SJCRH30 (cell line): ENCODE measurements at regions not wholly inside any gene's neighbourhood (a gene's known extent, or its start where the extent isn't known, plus 50 kb on each side); places are given as distances from the start of the nearest gene placed in this dataset.

Experiments used
- DNase-seq, 2 experiments: peaks; one replicate each; pipeline ENCODE4 v3.0.0-alpha.2; 2015 to 2020
- H3K27ac ChIP-seq: fragments of 250-450 bp; sonication (Bioruptor Pico); 2 replicates; pipeline ENCODE4 v1.5.1; 2020; ENCODE audit warnings: mild to moderate bottlenecking, moderate library complexity
- H3K27me3 ChIP-seq: fragments of 250-450 bp; sonication (Bioruptor Pico); 2 replicates; pipeline ENCODE4 v1.5.1; 2020; ENCODE audit warnings: mild to moderate bottlenecking, moderate library complexity
- H3K36me3 ChIP-seq: fragments of 250-450 bp; sonication (Bioruptor Pico); 2 replicates; pipeline ENCODE4 v1.5.1; 2020; ENCODE audit warnings: mild to moderate bottlenecking, moderate library complexity
- H3K4me1 ChIP-seq: fragments of 250-450 bp; sonication (Bioruptor Pico); 2 replicates; pipeline ENCODE4 v1.5.1; 2020; ENCODE audit warnings: mild to moderate bottlenecking, moderate library complexity
- H3K4me3 ChIP-seq: fragments of 250-450 bp; sonication (Bioruptor Pico); 2 replicates; pipeline ENCODE4 v1.5.1; 2020; ENCODE audit warnings: mild to moderate bottlenecking, moderate library complexity
- H3K9me3 ChIP-seq: fragments of 250-450 bp; sonication (Bioruptor Pico); replicated peaks from 2 replicates; pipeline ENCODE4 v1.5.1; 2020; ENCODE audit warnings: mild to moderate bottlenecking, moderate library complexity

- Histone ChIP-seq H3K4me3 (no peak overlapping the region), H3K27ac (no peak overlapping the region), H3K9me3 (no peaks in the 10 kb centered on the region), H3K27me3 (no peaks in the 10 kb centered on the region), H3K4me1 (no peaks in the 10 kb centered on the region), H3K36me3 (no peaks in the 10 kb centered on the region)
- no peak for DNase-seq
These were observed 261.2 kb downstream of the GASK1B start for GRCh38 chr4:157911662-157912061.

GRCh38 chr4:157908691-157909090 is 264.1 kb downstream of the GASK1B start:
- no peaks in the 10 kb centered on the region for H3K4me1 ChIP-seq
- no peaks in the 10 kb centered on the region for H3K9me3 ChIP-seq
- H3K36me3 ChIP-seq, result no peaks in the 10 kb centered on the region
- no peak overlapping the region for H3K27ac ChIP-seq
- no peak overlapping the region for H3K4me3 ChIP-seq
- no peak for DNase-seq
- H3K27me3 ChIP-seq, result no peaks in the 10 kb centered on the region

- no peak for DNase-seq
- Histone ChIP-seq H3K4me1 (no peaks in the 10 kb centered on the region), H3K4me3 (no peak overlapping the region), H3K36me3 (no peaks in the 10 kb centered on the region), H3K27me3 (no peaks in the 10 kb centered on the region), H3K27ac (no peak overlapping the region), H3K9me3 (no peaks in the 10 kb centered on the region)
These were observed 264.8 kb downstream of the GASK1B start for GRCh38 chr4:157908031-157908430.

GRCh38 chr4:157907226-157907946 is 265.4 kb downstream of the GASK1B start:
- no peak overlapping the region for H3K27ac ChIP-seq
- DNase-seq, result no peak
- no peaks in the 10 kb centered on the region for H3K36me3 ChIP-seq
- H3K27me3 ChIP-seq, result no peaks in the 10 kb centered on the region
- no peaks in the 10 kb centered on the region for H3K4me1 ChIP-seq
- H3K4me3 ChIP-seq, result no peak overlapping the region
- no peaks in the 10 kb centered on the region for H3K9me3 ChIP-seq

- no peaks in the 10 kb centered on the region for H3K36me3 ChIP-seq
- no peak overlapping the region for H3K4me3 ChIP-seq
- no peaks in the 10 kb centered on the region for H3K9me3 ChIP-seq
- no peaks in the 10 kb centered on the region for H3K27me3 ChIP-seq
- no peak overlapping the region for H3K27ac ChIP-seq
- DNase-seq, result no peak
- H3K4me1 ChIP-seq, result 0 out of 2 replicates have a peak, but pooled peaks cover 3% of the 10 kb centered on the region
These were observed 273.8 kb downstream of the GASK1B start for GRCh38 chr4:157898836-157899605.

GRCh38 chr4:157897855-157898370 is 274.9 kb downstream of the GASK1B start:
- Histone ChIP-seq H3K36me3 (no peaks in the 10 kb centered on the region), H3K4me1 (0 out of 2 replicates have a peak, but pooled peaks cover 3% of the 10 kb centered on the region), H3K27ac (no peak overlapping the region), H3K9me3 (no peaks in the 10 kb centered on the region), H3K27me3 (no peaks in the 10 kb centered on the region), H3K4me3 (no peak overlapping the region)
- no peak for DNase-seq

- no peak overlapping the region for H3K4me3 ChIP-seq
- no peaks in the 10 kb centered on the region for H3K9me3 ChIP-seq
- no peaks in the 10 kb centered on the region for H3K36me3 ChIP-seq
- H3K27ac ChIP-seq, result no peak overlapping the region
- H3K4me1 ChIP-seq, result 0 out of 2 replicates have a peak, but pooled peaks cover 3% of the 10 kb centered on the region
- H3K27me3 ChIP-seq, result no peaks in the 10 kb centered on the region
- no peak for DNase-seq
These were observed 276.1 kb downstream of the GASK1B start for GRCh38 chr4:157896726-157897125.

- peak; percentile 1 to 17 for DNase-seq
- H3K4me3 ChIP-seq, result no peak overlapping the region
- H3K4me1 ChIP-seq, result 0 out of 2 replicates have a peak, but pooled peaks cover 3% of the 10 kb centered on the region
- H3K9me3 ChIP-seq, result no peaks in the 10 kb centered on the region
- no peaks in the 10 kb centered on the region for H3K36me3 ChIP-seq
- H3K27me3 ChIP-seq, result no peaks in the 10 kb centered on the region
- no peak overlapping the region for H3K27ac ChIP-seq
These were observed 277.6 kb downstream of the GASK1B start for GRCh38 chr4:157895205-157895604.

GRCh38 chr4:157889788-157890187 is 283.0 kb downstream of the GASK1B start:
- Histone ChIP-seq H3K36me3 (no peaks in the 10 kb centered on the region), H3K4me1 (no peaks in the 10 kb centered on the region), H3K27me3 (no peaks in the 10 kb centered on the region), H3K4me3 (no peak overlapping the region), H3K27ac (no peak overlapping the region), H3K9me3 (no peaks in the 10 kb centered on the region)
- DNase-seq, result no peak

- Histone ChIP-seq H3K27ac (no peak overlapping the region), H3K9me3 (no peaks in the 10 kb centered on the region), H3K27me3 (no peaks in the 10 kb centered on the region), H3K4me1 (no peaks in the 10 kb centered on the region), H3K36me3 (no peaks in the 10 kb centered on the region), H3K4me3 (no peak overlapping the region)
- DNase-seq, result no peak
These were observed 284.5 kb downstream of the GASK1B start for GRCh38 chr4:157888281-157888680.

GRCh38 chr4:157887316-157887715 is 285.5 kb downstream of the GASK1B start:
- no peak overlapping the region for H3K4me3 ChIP-seq
- H3K27me3 ChIP-seq, result no peaks in the 10 kb centered on the region
- H3K27ac ChIP-seq, result no peak overlapping the region
- H3K4me1 ChIP-seq, result no peaks in the 10 kb centered on the region
- H3K9me3 ChIP-seq, result no peaks in the 10 kb centered on the region
- DNase-seq, result no peak
- H3K36me3 ChIP-seq, result no peaks in the 10 kb centered on the region

GRCh38 chr4:157886645-157887044 is 286.2 kb downstream of the GASK1B start:
- H3K4me3 ChIP-seq, result no peak overlapping the region
- H3K27ac ChIP-seq, result no peak overlapping the region
- no peaks in the 10 kb centered on the region for H3K27me3 ChIP-seq
- no peaks in the 10 kb centered on the region for H3K9me3 ChIP-seq
- no peaks in the 10 kb centered on the region for H3K4me1 ChIP-seq
- DNase-seq, result no peak
- H3K36me3 ChIP-seq, result no peaks in the 10 kb centered on the region

GRCh38 chr4:157885811-157886210 is 287.0 kb downstream of the GASK1B start:
- Histone ChIP-seq H3K4me3 (no peak overlapping the region), H3K27ac (no peak overlapping the region), H3K27me3 (no peaks in the 10 kb centered on the region), H3K4me1 (no peaks in the 10 kb centered on the region), H3K36me3 (no peaks in the 10 kb centered on the region), H3K9me3 (no peaks in the 10 kb centered on the region)
- no peak for DNase-seq

GRCh38 chr4:157882901-157883300 is 289.9 kb downstream of the GASK1B start:
- H3K27ac ChIP-seq, result no peak overlapping the region
- no peak overlapping the region for H3K4me3 ChIP-seq
- H3K9me3 ChIP-seq, result no peaks in the 10 kb centered on the region
- DNase-seq, result no peak
- H3K4me1 ChIP-seq, result no peaks in the 10 kb centered on the region
- H3K36me3 ChIP-seq, result no peaks in the 10 kb centered on the region
- no peaks in the 10 kb centered on the region for H3K27me3 ChIP-seq

- Histone ChIP-seq H3K4me1 (no peaks in the 10 kb centered on the region), H3K4me3 (no peak overlapping the region), H3K27me3 (no peaks in the 10 kb centered on the region), H3K36me3 (no peaks in the 10 kb centered on the region), H3K9me3 (no peaks in the 10 kb centered on the region), H3K27ac (no peak overlapping the region)
- no peak for DNase-seq
These were observed 292.1 kb downstream of the GASK1B start for GRCh38 chr4:157880761-157881160.
